ENCODE measurements at regions not wholly inside any gene's neighbourhood (a gene's known extent, or its start where the extent isn't known, plus 50 kb on each side); places are given as distances from the start of the nearest gene placed in this dataset.

- no peak for TF ChIP-seq SUZ12 (IDR thresholded peaks at IDR 0.05; ENCODE audit: extremely low read depth, insufficient read depth, insufficient read length)
- no peak for TF ChIP-seq YY1 (IDR thresholded peaks at IDR 0.05; ENCODE audit: insufficient read depth, insufficient read length)
- no peak for TF ChIP-seq ZNF274 (IDR thresholded peaks at IDR 0.05; ENCODE audit: low read depth, low read length)
Observed at GRCh38 chr5:61748651-61749050, 416.6 kb downstream of the ZSWIM6 start.

Measured in NT2/D1 (cell line).